WTC11 (cell line): ENCODE measurements at regions not wholly inside any gene's neighbourhood (a gene's known extent, or its start where the extent isn't known, plus 50 kb on each side); places are given as distances from the start of the nearest gene placed in this dataset.

Source experiments
- ATAC-seq: fragments of 200-7000 bp; cut with Tn5 transposase; 2 replicates; pipeline ENCODE4 v1.10.0; 2021; ENCODE audit warnings: mild to moderate bottlenecking, moderate library complexity
- CTCF ChIA-PET: fragments of 300-600 bp; sonication (Branson Sonifier 250); formaldehyde crosslinking; loops from one replicate; lab custom pipeline; 2021; ENCODE audit warnings: antibody characterized with exemption; lab: Charles Lee
- POLR2A ChIA-PET: fragments of 350-600 bp; sonication (Branson Sonifier 250); formaldehyde crosslinking; loops from one replicate; lab custom pipeline; 2021; ENCODE audit warnings: antibody characterized with exemption; lab: Charles Lee
- DNase-seq: peaks from one replicate; pipeline ENCODE4 v3.0.0; 2021; ENCODE audit warnings: low spot score
- H3K27ac Mint-ChIP-seq: 2 replicates; pipeline ENCODE4 v1.8.0; 2021; ENCODE audit warnings: mixed read lengths
- H3K27me3 Mint-ChIP-seq: 2 replicates; pipeline ENCODE4 v1.8.0; 2021; ENCODE audit warnings: low read depth, mild to moderate bottlenecking, moderate library complexity, mixed read lengths
- H3K36me3 Mint-ChIP-seq: 2 replicates; pipeline ENCODE4 v1.8.0; 2021; ENCODE audit warnings: mixed read lengths
- H3K4me1 Mint-ChIP-seq: 2 replicates; pipeline ENCODE4 v1.8.0; 2022; ENCODE audit warnings: mixed read lengths
- H3K4me3 Mint-ChIP-seq: 2 replicates; pipeline ENCODE4 v1.8.0; 2021; ENCODE audit warnings: mild to moderate bottlenecking, moderate library complexity, mixed read lengths
- H3K9me3 Mint-ChIP-seq: 2 replicates; pipeline ENCODE4 v1.8.0; 2021; ENCODE audit warnings: mixed read lengths
- ARID4B ChIP-seq: sonication (generic); formaldehyde crosslinking; IDR thresholded peaks from 2 replicates; pipeline ENCODE4 v1.8.0; 2023; ENCODE audit warnings: missing genetic modification reagents, mild to moderate bottlenecking, borderline replicate concordance
- ATF2 ChIP-seq: sonication (generic); formaldehyde crosslinking; IDR thresholded peaks from 2 replicates; pipeline ENCODE4 v1.8.1; 2022; ENCODE audit warnings: low read depth, missing genetic modification reagents, borderline replicate concordance
- CREM ChIP-seq: sonication (generic); formaldehyde crosslinking; IDR thresholded peaks from 2 replicates; pipeline ENCODE4 v1.8.1; 2022; ENCODE audit warnings: mild to moderate bottlenecking, missing genetic modification reagents, moderate library complexity
- CTCF ChIP-seq: fragments of 200-600 bp; IDR thresholded peaks from 2 replicates; pipeline ENCODE4 v1.8.0; 2022; ENCODE audit warnings: antibody characterized with exemption
- E2F1 ChIP-seq: sonication (generic); formaldehyde crosslinking; IDR thresholded peaks from 2 replicates; pipeline ENCODE4 v1.8.0; 2022; ENCODE audit warnings: mild to moderate bottlenecking, missing genetic modification reagents
- ETV6 ChIP-seq: sonication (generic); formaldehyde crosslinking; IDR thresholded peaks from 2 replicates; pipeline ENCODE4 v1.8.1; 2022; ENCODE audit warnings: mild to moderate bottlenecking, missing genetic modification reagents
- FOXK1 ChIP-seq: sonication (generic); formaldehyde crosslinking; IDR thresholded peaks from 2 replicates; pipeline ENCODE4 v1.8.0; 2022; ENCODE audit warnings: mild to moderate bottlenecking, moderate library complexity, missing genetic modification reagents
- GABPB1 ChIP-seq: sonication (generic); formaldehyde crosslinking; IDR thresholded peaks from 2 replicates; pipeline ENCODE4 v1.8.1; 2023; ENCODE audit warnings: mild to moderate bottlenecking, missing genetic modification reagents
- HMGA2 ChIP-seq: fragments of 250-450 bp; sonication (Bioruptor Pico); IDR thresholded peaks from 2 replicates; pipeline ENCODE4 v1.4.0; 2021; ENCODE audit warnings: mild to moderate bottlenecking, moderate library complexity
- HMGXB4 ChIP-seq: sonication (generic); formaldehyde crosslinking; IDR thresholded peaks from 2 replicates; pipeline ENCODE4 v1.8.1; 2023; ENCODE audit warnings: mild to moderate bottlenecking, moderate library complexity, missing genetic modification reagents
- NR1H2 ChIP-seq: sonication (generic); formaldehyde crosslinking; IDR thresholded peaks from 2 replicates; pipeline ENCODE4 v1.9.0; 2021; ENCODE audit warnings: mild to moderate bottlenecking, moderate library complexity, missing genetic modification reagents
- NR3C1 ChIP-seq: sonication (generic); formaldehyde crosslinking; conservative IDR thresholded peaks from 2 replicates; pipeline ENCODE4 v1.8.1; 2023; ENCODE audit warnings: low read depth, mild to moderate bottlenecking, missing genetic modification reagents
- PREB ChIP-seq: sonication (generic); formaldehyde crosslinking; IDR thresholded peaks from 2 replicates; pipeline ENCODE4 v1.8.1; 2022; ENCODE audit warnings: mild to moderate bottlenecking, missing genetic modification reagents, moderate library complexity, borderline replicate concordance
- SOX15 ChIP-seq: fragments of 250-450 bp; sonication (Bioruptor Pico); IDR thresholded peaks from 2 replicates; pipeline ENCODE4 v1.9.0; 2021; ENCODE audit warnings: mild to moderate bottlenecking
- TCF7 ChIP-seq: sonication (generic); formaldehyde crosslinking; IDR thresholded peaks from 2 replicates; pipeline ENCODE4 v1.8.0; 2022; ENCODE audit warnings: mild to moderate bottlenecking, low read depth, missing genetic modification reagents, moderate library complexity
- USF1 ChIP-seq: sonication (generic); formaldehyde crosslinking; IDR thresholded peaks from 2 replicates; pipeline ENCODE4 v1.8.0; 2022; ENCODE audit warnings: mild to moderate bottlenecking, missing genetic modification reagents
- ZNF138 ChIP-seq: sonication (generic); formaldehyde crosslinking; conservative IDR thresholded peaks from 2 replicates; pipeline ENCODE4 v1.8.1; 2022; ENCODE audit warnings: mild to moderate bottlenecking, moderate library complexity, missing genetic modification reagents

- no peak for TF ChIP-seq TCF7
- TF ChIP-seq ATF2 (CRISPR knock-in tag): no peak
- no peak for TF ChIP-seq CREM (CRISPR knock-in tag)
- no peak for TF ChIP-seq NR1H2 (CRISPR knock-in tag)
- TF ChIP-seq PREB (CRISPR knock-in tag): no peak
- no peak for TF ChIP-seq NR3C1 (CRISPR knock-in tag)
- no peak for TF ChIP-seq HMGA2 (CRISPR knock-in tag)
- TF ChIP-seq SOX15 (CRISPR knock-in tag): no peak
- no peak for TF ChIP-seq USF1 (CRISPR knock-in tag)
- TF ChIP-seq CTCF: no peak
These were observed 288.5 kb downstream of the TNS1 start (continued) for GRCh38 chr2:217714287-217714751.

- H3K4me3 Mint-ChIP-seq: no peak overlapping the region
- ChIA-PET POLR2A (interaction anchor here (0.6 kb wide), 1 partner anchor 229 kb away, joined by 6 read pairs; no protein-coding TSS in a partner anchor), CTCF (interaction anchor here (0.6 to 5.2 kb wide), 49 partner anchors 9 to 1027 kb away, joined by 3 to 53 read pairs (median 4); partner anchors contain the start of gene IGFBP5)
- peaks cover 13% of the 10 kb centered on the region for H3K4me1 Mint-ChIP-seq
- no peak overlapping the region for H3K27ac Mint-ChIP-seq
- no peaks in the 10 kb centered on the region for H3K36me3 Mint-ChIP-seq
- ATAC-seq (peak; percentile 89), DNase-seq (peak; percentile 91)
- H3K27me3 Mint-ChIP-seq: peaks cover 3% of the 10 kb centered on the region
- H3K9me3 Mint-ChIP-seq: peaks cover 4% of the 10 kb centered on the region; the same call in 1 of the 2 replicates
- no peak for TF ChIP-seq HMGXB4 (CRISPR knock-in tag)
- no peak for TF ChIP-seq ATF2 (CRISPR knock-in tag)
- TF ChIP-seq ZNF138 (CRISPR knock-in tag): no peak
- no peak for TF ChIP-seq ETV6 (CRISPR knock-in tag)
- TF ChIP-seq ARID4B (CRISPR knock-in tag): no peak
- TF ChIP-seq FOXK1 (CRISPR knock-in tag): no peak
- TF ChIP-seq GABPB1 (CRISPR knock-in tag): 0 out of 2 replicates have a peak, but pooled peaks have one; percentile 29
- no peak for TF ChIP-seq E2F1
These were observed 289.2 kb downstream of the TNS1 start for GRCh38 chr2:217713395-217714286.
